ENCODE measurements at regions not wholly inside any gene's neighbourhood (a gene's known extent, or its start where the extent isn't known, plus 50 kb on each side); places are given as distances from the start of the nearest gene placed in this dataset.

DNA sequence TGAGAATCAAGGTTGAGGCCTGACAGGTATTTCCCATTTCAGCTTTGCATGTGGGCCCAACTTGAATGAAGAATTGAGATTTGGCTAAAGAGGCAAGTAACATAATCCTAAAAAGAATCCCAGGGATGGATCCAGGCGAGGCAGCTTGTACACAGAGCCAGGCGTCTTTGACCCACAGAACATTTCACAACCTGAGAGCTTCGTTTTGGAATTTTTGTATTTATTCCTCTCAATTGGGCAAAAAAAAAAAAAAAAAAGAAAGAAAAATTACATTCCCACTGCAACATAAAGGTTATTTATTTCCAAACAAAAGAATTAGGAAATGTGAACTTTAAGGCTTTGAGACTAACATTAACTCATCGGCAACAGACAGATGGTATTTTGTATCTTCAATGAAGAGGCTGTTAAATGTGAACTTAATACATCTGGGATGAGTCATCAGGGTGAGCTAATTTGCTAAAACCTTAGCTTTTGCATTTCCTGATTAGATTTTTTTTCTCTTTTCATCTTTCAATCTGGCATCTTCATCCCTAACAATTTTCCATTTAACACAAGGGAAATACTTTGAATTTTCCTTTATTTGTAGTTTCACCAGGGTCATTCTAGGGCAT lies 478.5 kb upstream of the TNP1 start:
- TF ChIP-seq KDM6A (CRISPR knock-in tag; IDR thresholded peaks at IDR 0.05; ENCODE audit: low read depth) (no peak), ATF7 (IDR thresholded peaks at IDR 0.05) (no peak), ATF7 (CRISPR knock-in tag; IDR thresholded peaks at IDR 0.05) (no peak), FOXC1 (CRISPR knock-in tag; IDR thresholded peaks at IDR 0.05; ENCODE audit: borderline replicate concordance) (no peak)
